ENCODE measurements at regions not wholly inside any gene's neighbourhood (a gene's known extent, or its start where the extent isn't known, plus 50 kb on each side); places are given as distances from the start of the nearest gene placed in this dataset.

GRCh38 chr4:156344397-156344796 is 390.7 kb upstream of the CTSO start:
- TF ChIP-seq EP300 (IDR thresholded peaks at IDR 0.05) (no peak), POLR2A (IDR thresholded peaks at IDR 0.05) (no peak), POLR2AphosphoS5 (IDR thresholded peaks at IDR 0.05) (no peak)
- TF ChIP-seq, protein P1, sequence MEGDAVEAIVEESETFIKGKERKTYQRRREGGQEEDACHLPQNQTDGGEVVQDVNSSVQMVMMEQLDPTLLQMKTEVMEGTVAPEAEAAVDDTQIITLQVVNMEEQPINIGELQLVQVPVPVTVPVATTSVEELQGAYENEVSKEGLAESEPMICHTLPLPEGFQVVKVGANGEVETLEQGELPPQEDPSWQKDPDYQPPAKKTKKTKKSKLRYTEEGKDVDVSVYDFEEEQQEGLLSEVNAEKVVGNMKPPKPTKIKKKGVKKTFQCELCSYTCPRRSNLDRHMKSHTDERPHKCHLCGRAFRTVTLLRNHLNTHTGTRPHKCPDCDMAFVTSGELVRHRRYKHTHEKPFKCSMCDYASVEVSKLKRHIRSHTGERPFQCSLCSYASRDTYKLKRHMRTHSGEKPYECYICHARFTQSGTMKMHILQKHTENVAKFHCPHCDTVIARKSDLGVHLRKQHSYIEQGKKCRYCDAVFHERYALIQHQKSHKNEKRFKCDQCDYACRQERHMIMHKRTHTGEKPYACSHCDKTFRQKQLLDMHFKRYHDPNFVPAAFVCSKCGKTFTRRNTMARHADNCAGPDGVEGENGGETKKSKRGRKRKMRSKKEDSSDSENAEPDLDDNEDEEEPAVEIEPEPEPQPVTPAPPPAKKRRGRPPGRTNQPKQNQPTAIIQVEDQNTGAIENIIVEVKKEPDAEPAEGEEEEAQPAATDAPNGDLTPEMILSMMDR (IDR thresholded peaks at IDR 0.05), result no peak

All from sigmoid colon (tissue), 4 donors.